ENCODE measurements at regions not wholly inside any gene's neighbourhood (a gene's known extent, or its start where the extent isn't known, plus 50 kb on each side); places are given as distances from the start of the nearest gene placed in this dataset.

DNA sequence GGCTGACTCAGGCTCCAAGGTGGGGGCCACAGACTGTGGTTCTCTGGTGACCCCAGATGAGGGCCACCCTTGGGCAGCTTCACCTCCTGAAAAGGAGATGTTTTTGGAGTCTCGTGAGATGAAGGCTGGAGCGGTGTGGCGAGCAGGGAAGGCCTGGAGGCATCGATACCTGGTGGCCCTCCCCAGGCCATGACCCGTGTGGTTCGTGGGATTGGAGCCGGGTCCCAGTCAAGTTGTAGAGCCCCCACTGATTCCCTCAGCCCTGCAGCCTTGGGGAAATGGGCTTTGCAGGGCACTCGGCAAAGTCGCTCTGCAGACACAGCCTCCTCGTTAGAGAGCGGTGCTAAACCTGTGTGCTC lies 1083.4 kb downstream of the BRD1 start:
- Histone ChIP-seq H3K27ac (no peak overlapping the region), H3K36me3 (ENCODE audit: insufficient read depth in 1 of 2, low read depth in 1 of 2) (no peaks in the 10 kb centered on the region), H3K9me3 (no peaks in the 10 kb centered on the region), H3K27me3 (ENCODE audit: insufficient read depth in 3 of 3, low read length in 2 of 3) (no peaks in the 10 kb centered on the region), H3K4me3 (no peak overlapping the region), H3K4me1 (no peaks in the 10 kb centered on the region)
- 86 to 93% (median 88%) methylated on average over 11 of the region's 11 CpGs for WGBS, 3 donors
- TF ChIP-seq, protein P1, sequence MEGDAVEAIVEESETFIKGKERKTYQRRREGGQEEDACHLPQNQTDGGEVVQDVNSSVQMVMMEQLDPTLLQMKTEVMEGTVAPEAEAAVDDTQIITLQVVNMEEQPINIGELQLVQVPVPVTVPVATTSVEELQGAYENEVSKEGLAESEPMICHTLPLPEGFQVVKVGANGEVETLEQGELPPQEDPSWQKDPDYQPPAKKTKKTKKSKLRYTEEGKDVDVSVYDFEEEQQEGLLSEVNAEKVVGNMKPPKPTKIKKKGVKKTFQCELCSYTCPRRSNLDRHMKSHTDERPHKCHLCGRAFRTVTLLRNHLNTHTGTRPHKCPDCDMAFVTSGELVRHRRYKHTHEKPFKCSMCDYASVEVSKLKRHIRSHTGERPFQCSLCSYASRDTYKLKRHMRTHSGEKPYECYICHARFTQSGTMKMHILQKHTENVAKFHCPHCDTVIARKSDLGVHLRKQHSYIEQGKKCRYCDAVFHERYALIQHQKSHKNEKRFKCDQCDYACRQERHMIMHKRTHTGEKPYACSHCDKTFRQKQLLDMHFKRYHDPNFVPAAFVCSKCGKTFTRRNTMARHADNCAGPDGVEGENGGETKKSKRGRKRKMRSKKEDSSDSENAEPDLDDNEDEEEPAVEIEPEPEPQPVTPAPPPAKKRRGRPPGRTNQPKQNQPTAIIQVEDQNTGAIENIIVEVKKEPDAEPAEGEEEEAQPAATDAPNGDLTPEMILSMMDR (IDR thresholded peaks at IDR 0.05), result no peak
- ATAC-seq (no peak), DNase-seq (no peak)
- intact Hi-C loops (cut with DNase I), result no loop called here

DNA sequence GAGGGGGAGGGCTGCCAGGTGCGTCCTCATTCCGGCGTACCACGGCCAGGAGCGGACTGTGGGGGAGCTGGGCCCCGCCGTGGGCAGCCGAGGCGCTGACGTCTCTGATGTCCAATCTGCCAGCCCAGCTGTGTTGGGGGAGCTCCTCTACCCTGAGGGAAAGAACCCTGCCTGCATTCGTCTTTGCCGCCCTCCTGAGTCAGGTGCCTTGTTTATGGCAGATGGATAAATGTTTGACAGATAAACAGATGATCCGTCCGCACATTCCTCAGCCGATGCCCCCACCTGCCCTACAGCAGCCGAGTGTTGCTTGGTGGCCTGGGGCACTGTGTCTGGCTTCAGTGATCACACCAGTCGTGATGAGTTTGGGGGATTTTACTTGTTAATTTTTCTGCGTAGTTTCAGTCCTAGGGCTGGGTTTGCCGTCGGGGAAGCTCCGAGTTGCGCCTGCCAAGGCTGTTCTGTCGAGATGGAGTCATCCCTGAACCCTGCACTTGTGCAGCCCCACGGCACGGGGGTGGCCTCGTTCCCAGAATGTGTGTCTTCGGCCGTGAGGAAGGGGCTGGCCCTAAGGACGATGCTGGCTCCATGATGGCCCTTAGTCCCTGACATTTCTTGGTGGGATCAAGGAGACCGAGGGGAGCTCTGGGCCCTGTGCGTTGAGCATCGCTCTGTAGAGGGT lies 1083.9 kb downstream of the BRD1 start:
- Histone ChIP-seq H3K9me3 (no peaks in the 10 kb centered on the region), H3K36me3 (ENCODE audit: insufficient read depth in 1 of 2, low read depth in 1 of 2) (no peaks in the 10 kb centered on the region), H3K4me1 (no peaks in the 10 kb centered on the region), H3K4me3 (no peak overlapping the region), H3K27ac (no peak overlapping the region), H3K27me3 (ENCODE audit: insufficient read depth in 3 of 3, low read length in 2 of 3) (no peaks in the 10 kb centered on the region)
- ATAC-seq, result no peak
- whole genome bisulfite sequencing, 3 donors, result 78 to 84% (median 80%) methylated on average over 32 of the region's 32 CpGs
- DNase-seq, result no peak
- intact Hi-C loops (cut with DNase I), result no loop called here
- TF ChIP-seq, protein P1 (IDR thresholded peaks at IDR 0.05), result no peak

DNA sequence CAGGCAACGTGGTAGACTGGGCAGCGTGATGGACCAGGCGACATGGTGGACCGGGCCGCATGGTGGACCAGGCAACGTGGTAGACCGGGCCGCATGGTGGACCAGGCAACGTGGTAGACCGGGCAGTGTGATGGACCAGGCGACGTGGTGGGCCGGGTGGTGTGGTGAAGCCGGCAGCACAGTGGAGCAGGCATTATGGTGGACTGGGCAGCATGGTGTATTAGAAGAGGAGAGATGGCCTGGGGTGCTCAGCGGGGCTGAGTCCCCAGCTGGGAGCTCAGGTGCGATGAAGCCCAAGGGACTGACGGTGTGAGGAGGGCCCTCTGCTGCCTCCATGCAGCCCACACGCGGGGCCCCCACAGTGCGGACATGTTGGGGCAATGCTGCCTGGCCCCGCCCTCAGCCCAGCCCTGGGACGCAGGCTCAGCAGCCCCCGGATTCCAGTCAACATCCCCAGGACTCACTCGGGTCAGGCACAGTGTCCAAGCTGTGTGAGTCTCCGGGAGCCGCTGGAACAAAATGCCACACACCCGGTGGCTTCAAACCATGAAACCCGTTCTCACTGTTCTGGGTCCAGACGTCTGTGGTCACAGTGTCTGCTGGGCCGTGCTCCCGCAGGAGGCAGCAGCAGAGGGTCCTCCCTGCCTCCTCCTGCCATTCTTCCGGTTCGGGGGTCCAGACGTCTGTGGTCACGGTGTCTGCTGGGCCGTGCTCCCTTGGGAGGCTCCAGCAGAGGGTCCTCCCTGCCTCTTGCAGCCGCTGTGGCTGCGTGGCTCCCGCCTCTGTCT lies 1084.9 kb downstream of the BRD1 start:
- H3K27me3 ChIP-seq (ENCODE audit: insufficient read depth in 3 of 3, low read length in 2 of 3), result no peaks in the 10 kb centered on the region
- TF ChIP-seq, protein P1 (IDR thresholded peaks at IDR 0.05), result no peak
- H3K27ac ChIP-seq, result no peak overlapping the region
- WGBS, 3 donors, result 85 to 88% (median 86%) methylated on average over 36 to 39 of the region's 39 CpGs
- DNase-seq (no peak), ATAC-seq (no peak)
- H3K4me3 ChIP-seq, result no peak overlapping the region
- H3K9me3 ChIP-seq, result no peaks in the 10 kb centered on the region
- no peaks in the 10 kb centered on the region for H3K36me3 ChIP-seq (ENCODE audit: insufficient read depth in 1 of 2, low read depth in 1 of 2)
- intact Hi-C loops (cut with DNase I), result no loop called here
- no peaks in the 10 kb centered on the region for H3K4me1 ChIP-seq

DNA sequence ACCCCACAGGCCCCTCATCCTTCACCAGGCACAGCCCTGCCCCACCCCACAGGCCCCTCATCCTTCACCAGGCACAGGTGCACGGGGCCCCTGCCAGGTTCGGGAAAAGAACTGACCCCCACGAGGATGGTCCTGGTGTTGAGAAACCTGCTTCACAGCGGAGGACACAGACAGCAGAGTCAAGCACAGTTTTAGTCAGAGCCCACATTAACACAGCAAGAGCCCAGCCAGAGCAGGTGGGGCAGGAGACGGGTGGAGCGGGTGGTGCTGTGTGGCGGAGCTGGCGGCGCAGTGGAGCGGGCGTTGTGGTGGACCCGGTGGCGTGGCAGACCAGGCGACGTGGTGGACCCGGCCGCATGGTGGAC lies 1085.5 kb downstream of the BRD1 start:
- H3K27ac ChIP-seq, result no peak overlapping the region
- H3K4me3 ChIP-seq, result no peak overlapping the region
- H3K9me3 ChIP-seq, result no peaks in the 10 kb centered on the region
- intact Hi-C loops (cut with DNase I), result no loop called here
- no peaks in the 10 kb centered on the region for H3K27me3 ChIP-seq (ENCODE audit: insufficient read depth in 3 of 3, low read length in 2 of 3)
- WGBS, 3 donors, result 90 to 93% (median 91%) methylated on average over 17 of the region's 17 CpGs
- no peaks in the 10 kb centered on the region for H3K36me3 ChIP-seq (ENCODE audit: insufficient read depth in 1 of 2, low read depth in 1 of 2)
- no peaks in the 10 kb centered on the region for H3K4me1 ChIP-seq
- DNase-seq, result no peak
- no peak for ATAC-seq
- TF ChIP-seq, protein P1 (IDR thresholded peaks at IDR 0.05), result no peak

Data from psoas muscle (tissue), 7 donors.